Stimulated activated CD8-positive, alpha-beta memory T cell treated with anti-CD3 and anti-CD28 coated beads, Interleukin-12 subunit alpha, Interleukin-12 subunit beta, amount 100 ng/mL, for 1 hour (primary cell): ENCODE measurements at regions not wholly inside any gene's neighbourhood (a gene's known extent, or its start where the extent isn't known, plus 50 kb on each side); places are given as distances from the start of the nearest gene placed in this dataset.
"Not testable (repeated sequence)": the region's sequence is repeated elsewhere in the genome, so short reads cannot be mapped to it uniquely, and the experiment has no call there.

Experiments
- DNase-seq: peaks from one replicate; pipeline ENCODE4 v3.0.0-alpha.2; 2020; ENCODE audit warnings: low read depth

DNA sequence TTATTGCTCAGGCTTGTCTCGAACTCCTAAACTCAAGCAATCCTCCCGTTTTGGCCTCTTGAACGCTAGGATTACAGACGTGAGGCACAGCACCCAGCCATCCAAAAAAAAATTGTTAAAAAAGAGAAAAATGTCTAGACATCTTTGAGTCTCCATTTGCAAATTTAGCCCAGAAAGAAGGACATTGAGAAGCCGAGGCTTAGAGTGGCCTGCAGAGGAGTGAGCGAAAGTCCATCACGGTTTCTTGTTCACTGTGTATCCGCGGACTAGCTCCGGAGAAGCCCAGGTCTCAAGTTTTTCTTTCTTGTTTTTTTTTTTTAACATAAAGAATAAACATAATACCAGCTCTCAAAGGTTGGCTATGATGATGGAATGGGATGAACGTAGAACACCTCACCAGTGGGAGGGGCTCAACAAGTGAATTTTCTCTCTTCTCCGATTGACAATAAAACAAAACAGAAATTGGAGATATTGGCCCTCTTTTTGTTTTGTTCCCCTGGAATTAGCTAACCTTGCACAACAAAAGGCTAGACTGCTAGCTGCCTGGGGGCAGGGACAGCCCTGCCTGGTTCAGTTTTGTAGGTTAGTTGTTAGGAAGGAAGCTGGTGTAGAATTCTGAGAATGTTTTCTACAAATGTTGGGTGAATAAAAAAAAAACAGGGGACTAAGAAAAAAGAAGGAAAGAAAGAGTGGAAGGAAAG is 163.4 kb downstream of the MYCN start:
- DNase-seq, result no peak

DNA sequence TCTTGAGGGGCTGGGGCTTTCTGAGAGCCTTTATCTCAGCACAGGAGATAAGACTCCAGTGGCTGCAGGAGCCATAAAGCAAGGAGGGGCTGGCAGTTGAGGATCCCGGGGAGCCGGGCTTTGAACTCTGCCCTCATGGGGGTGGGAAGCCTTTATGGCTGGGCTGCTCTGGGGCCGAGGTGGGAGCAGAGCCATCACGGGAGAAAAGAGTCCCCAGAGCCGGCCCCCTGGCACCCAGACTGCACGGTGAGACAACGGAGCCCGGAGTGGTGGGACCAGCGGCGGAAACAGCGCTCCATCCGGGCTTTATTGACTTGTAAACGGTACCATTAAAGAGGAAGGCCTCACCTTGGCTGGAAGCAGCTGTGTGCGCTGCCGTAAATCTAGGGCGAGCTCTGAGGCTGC is 162.6 kb downstream of the MYCN start:
- DNase-seq, result no peak

DNA sequence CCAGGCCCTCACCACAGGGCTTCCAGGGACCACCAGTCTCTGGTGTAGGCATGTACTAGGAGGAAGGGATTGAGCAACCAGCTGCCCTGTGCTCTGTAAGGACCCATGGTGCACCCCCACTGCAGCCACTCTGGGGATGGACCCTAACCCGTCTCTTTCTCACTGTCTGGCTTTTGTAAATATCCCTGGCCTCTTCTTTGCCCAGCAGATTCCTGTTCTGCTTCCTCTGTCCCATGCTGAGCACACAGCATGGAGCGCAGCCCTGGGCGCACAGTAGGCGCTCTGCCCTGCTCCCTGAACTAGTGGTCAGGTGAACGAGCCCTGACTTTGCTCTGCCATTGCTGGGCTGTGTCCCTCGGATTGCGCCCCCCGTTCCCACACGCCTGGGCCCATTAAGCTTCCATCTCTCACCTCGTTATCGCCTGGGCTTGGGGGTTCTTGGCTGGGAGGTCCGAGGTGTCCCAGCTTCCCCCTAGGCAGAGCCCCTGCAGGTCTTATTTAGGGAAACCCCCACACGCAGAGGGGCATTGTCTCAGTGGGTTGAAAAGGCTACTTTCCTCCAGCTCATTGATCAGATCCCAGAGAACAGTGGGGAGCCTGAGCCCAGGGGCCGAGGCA is 162.1 kb downstream of the MYCN start:
- no peak for DNase-seq

DNA sequence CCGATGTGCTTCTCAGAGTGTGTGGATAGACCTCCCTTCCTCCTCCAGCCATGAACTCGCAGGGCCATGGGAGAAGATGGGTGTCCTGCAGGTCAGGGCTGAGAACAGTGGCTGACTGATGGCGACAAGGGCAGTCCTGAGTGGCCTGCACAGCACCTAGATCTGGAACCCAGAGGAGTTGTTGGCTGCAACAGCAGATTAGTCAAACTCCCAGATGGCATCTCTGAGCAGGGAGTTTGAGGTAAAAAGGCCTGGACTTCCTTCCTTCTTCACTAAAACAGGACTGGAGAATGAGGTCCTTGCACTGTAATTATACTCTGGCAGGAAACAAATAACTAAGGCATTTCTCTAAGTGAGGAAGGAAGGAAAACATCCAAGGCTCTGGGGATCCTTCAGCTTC is 160.8 kb downstream of the MYCN start:
- no peak for DNase-seq

DNA sequence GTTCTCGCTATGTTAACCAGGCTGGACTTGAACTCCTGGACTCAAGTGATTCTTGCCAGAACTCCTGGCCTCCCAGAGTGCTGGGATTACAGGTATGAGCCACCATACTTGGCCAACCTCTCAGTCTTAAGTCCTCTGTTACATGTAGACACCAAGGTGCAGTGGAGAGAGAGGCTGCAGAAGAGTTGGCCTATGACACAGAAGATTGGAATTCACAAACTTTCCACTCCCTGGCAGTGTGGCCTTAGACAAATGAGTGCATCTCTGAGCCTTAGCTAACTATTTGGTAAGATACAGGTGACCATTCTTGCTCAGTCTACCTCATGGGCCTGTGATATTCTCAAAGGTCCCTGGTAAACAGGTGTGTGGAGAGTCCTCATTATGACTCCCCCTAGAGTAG is 159.7 kb downstream of the MYCN start:
- no peak for DNase-seq

DNA sequence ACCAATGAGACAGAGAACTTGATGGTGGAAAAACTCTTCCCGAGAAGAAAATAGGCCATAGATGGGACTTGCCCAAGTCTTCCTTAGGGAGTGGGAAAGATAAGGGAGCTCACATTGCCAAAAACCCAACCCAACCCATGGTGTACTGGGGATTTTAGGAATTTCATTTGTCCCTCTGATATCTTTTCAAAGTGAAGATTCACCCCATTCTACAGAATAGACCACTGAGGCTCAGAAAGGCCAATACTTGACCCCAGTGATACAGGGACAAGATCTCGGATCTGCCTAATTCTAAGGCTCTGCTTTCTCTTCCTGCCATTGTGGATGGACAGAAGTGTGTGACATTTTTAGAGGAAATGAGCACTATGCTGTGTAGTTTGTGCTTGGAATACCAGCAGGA is 159.0 kb downstream of the MYCN start:
- no peak for DNase-seq

DNA sequence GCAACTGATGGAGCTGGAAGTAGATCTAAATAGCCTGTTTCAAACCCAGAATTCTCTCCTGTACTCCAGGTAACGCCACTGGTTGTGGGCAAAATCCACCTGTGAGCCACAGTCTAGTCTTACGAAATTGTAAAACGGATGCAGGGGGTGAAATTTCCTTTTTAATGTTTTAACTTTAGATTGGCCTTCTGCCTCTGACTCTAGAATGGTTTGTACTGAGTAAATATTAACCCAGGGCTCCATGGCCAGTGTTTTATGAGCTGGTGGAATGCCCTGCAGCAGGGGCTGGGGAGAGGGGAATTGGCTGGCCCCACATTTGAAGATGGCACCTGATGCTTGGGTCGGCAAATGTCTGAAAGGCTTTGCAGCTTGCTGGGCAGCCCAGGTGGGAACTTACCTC is 156.6 kb downstream of the MYCN start:
- no peak for DNase-seq

DNA sequence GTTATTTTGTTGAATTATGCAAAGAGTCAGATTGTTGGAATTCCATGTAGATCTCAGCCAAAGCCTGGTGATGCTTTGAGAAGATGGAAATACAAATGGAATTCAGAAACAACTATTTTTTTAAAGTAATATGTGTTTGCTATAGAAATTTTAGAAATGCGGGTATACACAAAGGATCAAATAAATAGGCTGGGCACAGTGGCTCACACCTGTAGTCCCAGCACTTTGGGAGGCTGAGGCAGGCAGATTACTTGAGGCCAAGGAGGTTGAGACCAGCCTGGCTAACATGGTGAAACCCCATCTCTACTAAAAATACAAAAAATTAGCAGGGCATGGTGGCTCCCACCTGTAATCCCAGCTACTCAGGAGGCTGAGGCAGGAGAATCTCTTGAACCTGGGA is 155.1 kb downstream of the MYCN start:
- not testable (repeated sequence) for DNase-seq

DNA sequence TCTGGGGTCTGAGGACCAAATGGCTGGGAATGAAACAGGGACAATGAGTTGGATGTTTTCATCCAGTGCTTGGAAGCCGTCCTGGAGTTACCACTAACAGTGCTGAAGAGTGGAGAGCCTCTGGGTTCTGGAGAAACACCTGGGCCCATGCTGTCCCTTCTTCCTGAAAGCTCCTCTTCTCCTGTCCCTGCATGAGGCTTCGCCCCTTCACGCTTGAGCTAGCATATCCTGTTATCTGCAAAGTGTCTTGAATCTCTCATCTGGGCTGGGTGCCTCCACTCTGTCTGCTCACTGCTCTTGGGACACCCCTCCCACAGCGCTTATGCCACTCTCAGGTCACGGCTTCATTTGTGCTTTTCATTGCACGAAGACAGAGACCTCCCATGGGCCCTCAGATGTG is 154.5 kb downstream of the MYCN start:
- no peak for DNase-seq

DNA sequence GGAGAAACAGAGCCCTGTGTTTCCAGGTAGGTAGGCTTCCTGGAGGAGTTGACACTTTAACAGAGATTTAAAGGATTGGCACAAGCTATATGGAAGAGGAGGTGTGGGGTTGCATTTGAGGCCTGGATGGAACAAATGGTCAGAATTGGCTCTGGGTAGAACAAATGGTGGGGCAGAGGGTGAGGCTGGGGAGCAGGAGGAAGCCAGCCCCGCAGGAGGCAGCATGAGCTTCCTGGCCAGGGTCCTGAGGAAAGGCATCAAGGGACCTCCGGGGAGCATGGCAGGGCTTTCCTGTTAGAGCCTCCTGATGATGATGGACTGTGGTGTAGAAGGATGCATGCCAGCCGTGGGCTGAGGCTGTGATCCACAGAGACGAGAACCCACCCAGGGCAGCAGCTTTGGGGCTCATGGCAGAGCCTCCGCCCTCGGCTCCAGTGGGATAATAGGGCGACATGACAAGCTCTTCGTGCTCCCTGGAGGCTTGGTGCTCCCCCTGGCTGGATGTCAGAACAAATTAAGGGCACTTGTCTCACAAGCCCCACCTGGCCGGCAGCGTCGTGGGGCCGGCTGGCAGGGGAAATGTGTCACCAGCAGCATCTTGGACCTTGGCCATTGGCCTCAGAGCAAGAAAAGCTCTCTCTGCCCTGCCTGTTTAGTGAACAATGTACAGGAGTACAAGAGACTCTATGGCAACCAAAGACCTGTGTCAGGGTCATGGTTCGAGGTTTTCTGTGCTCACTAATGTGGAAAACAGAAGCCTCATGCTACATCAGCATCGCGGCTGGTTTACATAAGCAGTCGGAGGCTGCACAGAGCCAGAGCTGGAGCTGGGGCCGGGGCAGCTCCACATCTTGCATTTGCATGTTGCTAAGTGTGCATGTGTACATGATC is 153.5 kb downstream of the MYCN start:
- no peak for DNase-seq

DNA sequence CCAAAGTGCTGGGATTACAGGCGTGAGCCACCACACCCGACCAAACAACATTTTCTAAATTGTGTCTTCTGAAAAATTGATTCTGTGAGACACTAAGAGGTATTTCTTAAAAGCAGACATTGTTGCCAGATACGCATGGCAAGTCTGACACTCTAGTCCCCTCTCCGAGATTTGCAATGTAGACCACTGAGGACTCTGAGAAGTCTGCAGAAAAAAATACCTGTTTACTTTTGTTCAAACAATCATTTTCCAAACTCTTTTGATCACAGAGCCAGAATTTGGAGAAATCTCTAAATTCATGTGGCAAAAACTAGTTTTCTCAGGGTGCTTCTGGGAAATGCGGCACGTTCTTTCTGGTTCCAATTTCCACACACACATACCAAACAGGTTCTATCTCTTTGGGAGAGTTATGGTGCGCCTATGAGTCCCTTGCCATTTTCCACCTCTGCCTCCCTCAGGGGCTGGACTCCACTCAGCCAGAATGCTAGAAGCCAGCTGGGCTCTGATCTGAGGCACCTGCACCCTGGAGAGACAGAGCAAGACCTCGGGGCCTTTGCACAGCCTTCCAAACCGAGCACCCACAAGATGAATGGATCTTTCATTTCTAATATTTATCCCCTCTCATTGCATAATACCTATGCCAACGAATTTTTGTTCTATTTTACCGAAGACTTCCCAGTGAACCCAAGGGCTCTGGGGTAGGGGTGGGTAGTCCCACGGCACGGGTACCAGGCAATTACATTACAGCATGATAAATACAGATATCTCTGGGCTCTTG is 152.7 kb downstream of the MYCN start:
- DNase-seq, result no peak

DNA sequence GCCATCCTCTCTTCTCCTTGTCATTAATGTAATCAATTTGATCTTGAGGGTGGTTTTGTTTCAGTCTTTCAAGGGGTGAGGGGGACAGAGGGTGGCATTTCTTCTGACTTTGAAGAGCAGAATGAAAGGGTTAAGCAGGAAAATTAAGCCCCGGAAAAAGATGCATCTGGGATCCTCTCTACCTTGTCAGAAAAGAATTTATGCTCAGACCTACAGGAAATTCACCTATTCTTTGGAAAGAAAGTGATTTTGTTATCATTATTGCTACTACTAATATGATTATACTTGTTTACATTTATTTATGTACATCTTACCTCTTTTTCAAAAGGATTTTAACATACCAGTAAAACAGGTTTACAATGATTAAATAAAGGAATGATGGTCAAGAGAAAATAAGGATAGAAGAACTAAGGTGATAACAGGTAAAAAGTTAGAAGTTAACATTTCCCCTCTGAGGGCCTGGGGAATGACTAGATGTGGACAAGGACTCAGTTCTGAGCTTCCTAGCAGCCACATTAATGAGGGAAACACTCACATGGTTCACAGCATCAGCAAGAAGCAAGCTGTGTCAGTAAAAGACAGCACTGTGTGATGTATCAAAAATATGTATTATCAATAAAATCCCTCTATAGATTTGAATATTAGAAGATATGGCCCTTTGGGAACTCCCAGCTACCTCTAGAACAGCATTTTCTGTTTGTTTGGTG is 151.4 kb downstream of the MYCN start:
- no peak for DNase-seq

DNA sequence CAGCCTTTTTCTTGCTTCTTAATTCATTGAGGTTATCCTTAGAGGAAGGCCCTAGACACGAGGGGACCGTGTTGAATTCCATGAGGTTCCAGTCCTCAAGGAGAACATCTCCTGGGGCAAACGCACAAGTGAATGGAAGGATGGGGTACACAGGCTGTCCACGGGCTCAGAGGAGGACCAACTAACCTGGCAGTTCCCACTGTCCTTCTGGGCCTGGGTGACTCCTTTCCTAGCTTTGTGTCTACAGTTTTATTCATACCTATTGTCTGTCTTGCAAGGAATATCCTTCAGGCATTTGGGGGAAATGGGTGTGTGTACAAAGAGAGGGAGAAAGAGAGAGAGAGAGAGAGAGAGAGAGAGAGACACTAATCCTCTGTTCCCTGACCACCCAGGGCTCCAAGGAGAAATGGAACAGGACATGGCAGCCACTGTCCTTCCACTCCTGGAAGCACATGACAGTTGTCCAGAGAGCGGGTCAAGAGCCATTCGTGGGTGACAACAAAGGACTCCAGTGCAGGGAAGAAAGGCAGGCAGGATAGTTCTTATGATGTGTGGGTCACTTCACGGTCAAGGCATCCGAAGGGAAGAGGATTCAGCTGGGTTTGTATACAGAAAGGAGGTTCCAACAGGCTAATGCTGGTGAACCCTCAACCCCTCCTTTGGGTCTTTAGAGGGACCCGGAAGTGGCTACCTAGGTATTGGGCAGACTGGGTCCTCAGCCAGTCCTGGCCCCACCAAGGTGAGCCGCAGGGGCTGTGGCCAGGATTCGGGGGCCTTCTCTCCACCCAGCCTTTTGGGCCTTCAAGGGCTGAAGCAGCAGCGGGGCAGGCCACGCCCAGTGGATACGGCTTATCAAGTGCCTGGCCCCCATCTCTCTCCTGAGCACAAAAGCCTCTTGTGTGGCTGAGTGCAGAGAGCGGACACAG is 150.6 kb downstream of the MYCN start:
- DNase-seq, result no peak

DNA sequence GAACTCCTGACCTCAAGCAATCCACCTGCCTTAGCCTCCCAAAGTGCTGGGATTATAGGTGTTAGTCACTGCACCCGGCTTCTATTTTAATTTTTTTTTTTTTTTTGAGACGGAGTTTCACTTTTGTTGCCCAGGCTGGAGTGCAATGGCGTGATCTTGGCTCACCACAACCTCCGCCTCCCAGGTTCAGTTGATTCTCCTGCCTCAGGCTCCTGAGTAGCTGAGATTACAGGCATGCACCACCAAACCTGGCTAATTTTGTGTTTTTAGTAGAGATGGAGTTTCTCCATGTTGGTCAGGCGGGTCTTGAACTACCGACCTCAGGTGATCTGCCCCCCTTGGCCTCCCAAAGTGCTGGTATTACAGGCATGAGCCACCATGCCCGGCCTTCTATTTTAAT is 149.1 kb downstream of the MYCN start:
- DNase-seq, result not testable (repeated sequence)

DNA sequence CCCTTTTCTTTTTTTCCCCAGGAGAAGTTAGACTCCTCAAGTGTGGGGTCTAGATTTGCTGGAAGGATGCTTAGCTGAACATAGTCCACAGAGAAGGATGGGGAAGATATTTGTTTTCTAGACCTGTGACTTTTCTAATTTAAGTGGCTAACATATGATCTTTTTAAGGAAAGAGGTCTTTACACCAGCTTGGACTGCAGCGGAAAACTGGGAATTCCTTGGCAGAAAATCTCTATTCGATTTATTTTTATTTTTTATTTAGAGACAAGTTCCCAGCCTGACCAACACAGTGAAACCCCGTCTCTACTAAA is 148.4 kb downstream of the MYCN start:
- DNase-seq, result no peak

DNA sequence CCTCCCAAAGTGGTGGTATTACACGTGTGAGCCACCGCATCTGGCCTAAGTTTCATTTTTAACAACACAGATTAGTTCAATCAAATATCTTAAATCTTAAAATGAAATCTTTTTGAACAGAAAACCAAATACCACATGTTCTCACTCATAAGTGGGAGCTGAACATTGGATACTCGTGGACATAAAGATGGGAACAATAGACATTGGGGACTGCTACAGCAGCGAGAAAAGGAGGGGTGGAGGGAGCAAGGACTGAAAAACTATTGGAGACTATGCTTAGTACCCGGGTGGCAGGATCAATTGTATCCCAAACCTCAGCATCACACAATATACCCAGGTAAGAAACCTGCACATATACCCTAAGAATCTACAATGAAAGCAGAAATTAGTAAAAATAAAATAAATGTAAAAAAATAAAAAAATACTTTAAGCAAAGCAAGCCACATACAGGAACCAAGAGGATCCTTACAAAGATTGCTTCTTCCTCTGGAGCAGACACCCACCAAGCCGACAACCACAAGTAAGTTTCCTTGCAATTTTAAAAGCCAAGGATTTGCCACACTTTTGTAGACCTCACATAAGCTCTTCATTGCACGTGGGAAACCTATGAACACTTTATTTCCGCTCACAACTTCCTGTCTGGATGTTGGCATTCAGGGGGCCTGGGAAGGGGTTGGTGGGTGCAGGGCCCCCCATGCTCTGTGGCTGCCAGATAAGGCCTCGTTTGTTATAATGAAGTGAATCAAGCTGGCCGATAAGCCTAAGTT is 147.9 kb downstream of the MYCN start:
- no peak for DNase-seq

DNA sequence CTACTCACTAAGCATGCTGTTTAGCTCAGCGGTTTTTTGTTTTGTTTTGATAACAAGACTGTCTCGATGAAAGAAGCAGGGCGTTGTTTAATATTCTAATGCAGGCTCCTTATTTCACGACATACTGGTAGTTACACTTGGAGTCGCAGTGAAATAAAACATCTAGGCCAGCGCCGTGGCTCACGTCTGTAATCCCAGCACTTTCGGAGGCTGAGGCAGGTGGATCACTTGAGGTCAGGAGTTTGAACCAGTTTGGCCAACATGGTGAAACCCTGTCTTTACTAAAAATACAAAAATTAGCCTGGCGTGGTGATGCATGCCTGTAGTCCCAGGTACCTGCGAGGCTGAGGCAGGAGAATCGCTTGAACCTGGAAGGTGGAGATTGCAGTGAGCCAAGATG is 145.8 kb downstream of the MYCN start:
- not testable (repeated sequence) for DNase-seq

DNA sequence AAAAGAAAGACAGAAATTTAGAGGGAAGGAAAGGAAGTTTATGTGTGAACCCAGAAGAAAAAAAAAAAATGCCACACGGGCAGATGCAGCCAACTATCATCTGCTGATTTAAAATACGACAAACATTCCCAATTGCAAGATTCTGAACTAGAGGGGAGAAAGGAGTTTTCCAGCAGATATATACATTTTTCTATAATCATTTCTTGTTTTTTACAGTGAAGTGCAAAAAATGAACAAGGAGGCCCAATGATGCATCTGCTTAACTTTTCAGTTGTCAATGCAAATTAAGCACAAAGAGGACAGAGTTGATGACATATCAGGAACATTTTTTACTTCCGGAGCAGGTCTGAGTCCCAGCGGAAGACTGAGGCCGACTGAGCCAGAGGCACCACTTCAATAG is 144.7 kb downstream of the MYCN start:
- no peak for DNase-seq

DNA sequence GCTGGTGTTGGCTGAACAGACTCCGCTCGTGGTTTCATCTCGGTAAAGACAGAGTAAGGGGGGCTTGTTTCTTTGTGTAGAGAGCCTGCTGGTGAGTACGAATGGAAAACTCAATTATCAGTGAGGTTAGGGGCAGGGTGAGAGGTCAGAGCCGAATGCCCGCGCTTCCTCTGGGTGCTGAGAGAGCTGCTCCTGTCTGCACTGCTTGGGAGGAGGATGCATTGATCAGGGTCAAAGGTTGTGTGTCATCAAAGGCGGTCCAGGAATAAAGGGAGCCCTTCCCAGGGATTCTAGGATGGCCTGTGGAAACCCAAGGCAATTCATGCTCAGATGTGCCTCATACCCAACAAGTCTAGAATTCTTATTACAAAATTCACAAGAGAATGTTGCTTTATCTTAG is 143.9 kb downstream of the MYCN start:
- DNase-seq, result no peak

DNA sequence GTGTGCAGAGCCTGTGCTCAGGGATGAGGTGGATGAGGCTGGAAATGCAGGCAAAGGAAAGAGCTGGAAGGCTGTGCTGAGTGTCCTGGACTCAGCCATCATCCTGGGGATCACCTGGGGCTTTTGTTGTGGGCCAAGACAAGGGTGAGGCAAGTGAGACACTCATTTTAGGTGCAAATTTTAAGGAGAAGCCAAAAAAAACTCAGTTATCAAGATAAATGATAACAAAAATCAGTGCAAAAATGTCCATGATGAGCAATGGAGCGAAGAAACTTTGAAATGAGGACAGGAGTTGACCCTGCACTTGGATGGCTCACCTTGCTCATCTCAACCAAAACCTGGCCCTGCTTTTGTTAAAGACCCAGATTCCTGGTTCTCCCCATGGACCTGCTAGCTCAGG is 141.9 kb downstream of the MYCN start:
- DNase-seq, result no peak
